Osteocyte (in vitro differentiated cells): ENCODE measurements at regions not wholly inside any gene's neighbourhood (a gene's known extent, or its start where the extent isn't known, plus 50 kb on each side); places are given as distances from the start of the nearest gene placed in this dataset.

Experiments used
- DNase-seq: peaks from one replicate; pipeline ENCODE4 v3.0.0; 2021; ENCODE audit warnings: mixed read lengths; ENCODE audit not compliant: unreplicated experiment; ENCODE audit errors: extremely low spot score
- H3K27ac Mint-ChIP-seq: one replicate; pipeline ENCODE4 v1.8.0; 2021; ENCODE audit warnings: mild to moderate bottlenecking, mixed read lengths; ENCODE audit not compliant: unreplicated experiment
- H3K27me3 Mint-ChIP-seq: one replicate; pipeline ENCODE4 v1.8.0; 2021; ENCODE audit warnings: mixed read lengths; ENCODE audit not compliant: unreplicated experiment
- H3K36me3 Mint-ChIP-seq: one replicate; pipeline ENCODE4 v1.8.0; 2021; ENCODE audit warnings: mixed read lengths; ENCODE audit not compliant: unreplicated experiment
- H3K4me1 Mint-ChIP-seq: one replicate; pipeline ENCODE4 v1.8.0; 2021; ENCODE audit warnings: mixed read lengths; ENCODE audit not compliant: unreplicated experiment
- H3K4me3 Mint-ChIP-seq: one replicate; pipeline ENCODE4 v1.8.0; 2021; ENCODE audit warnings: mild to moderate bottlenecking, moderate library complexity, mixed read lengths; ENCODE audit not compliant: unreplicated experiment
- H3K9me3 Mint-ChIP-seq: one replicate; pipeline ENCODE4 v1.8.0; 2021; ENCODE audit warnings: mixed read lengths; ENCODE audit not compliant: unreplicated experiment
- CTCF ChIP-seq: fragments of 200-600 bp; sonication (generic); IDR thresholded peaks from 2 replicates; pipeline ENCODE4 v1.5.0; 2021; ENCODE audit warnings: antibody characterized with exemption, mild to moderate bottlenecking, moderate library complexity

- Mint-ChIP-seq H3K4me3 (no peak overlapping the region), H3K9me3 (no peaks in the 10 kb centered on the region), H3K27me3 (peaks cover 64% of the 10 kb centered on the region), H3K4me1 (no peaks in the 10 kb centered on the region), H3K27ac (no peak overlapping the region), H3K36me3 (no peaks in the 10 kb centered on the region)
- no peak for DNase-seq
- TF ChIP-seq CTCF = no peak
Observed at GRCh38 chr22:22345781-22346180, 101.2 kb downstream of the VPREB1 start.

GRCh38 chr22:22346401-22347107 is 102.0 kb downstream of the VPREB1 start:
- no peak for DNase-seq
- Mint-ChIP-seq H3K9me3 (no peaks in the 10 kb centered on the region), H3K4me3 (no peak overlapping the region), H3K27ac (no peak overlapping the region), H3K36me3 (no peaks in the 10 kb centered on the region), H3K27me3 (peaks cover 66% of the 10 kb centered on the region), H3K4me1 (no peaks in the 10 kb centered on the region)
- no peak for TF ChIP-seq CTCF

- TF ChIP-seq CTCF = peak; percentile 11
- Mint-ChIP-seq H3K9me3 (no peaks in the 10 kb centered on the region), H3K36me3 (no peaks in the 10 kb centered on the region), H3K27ac (no peak overlapping the region), H3K4me3 (no peak overlapping the region), H3K27me3 (peaks cover 80% of the 10 kb centered on the region), H3K4me1 (no peaks in the 10 kb centered on the region)
- no peak for DNase-seq
Observed at GRCh38 chr22:22348127-22348814, 103.7 kb downstream of the VPREB1 start.

- no peak overlapping the region for H3K27ac Mint-ChIP-seq
- H3K4me1 Mint-ChIP-seq = no peaks in the 10 kb centered on the region
- no peaks in the 10 kb centered on the region for H3K9me3 Mint-ChIP-seq
- H3K36me3 Mint-ChIP-seq = no peaks in the 10 kb centered on the region
- H3K27me3 Mint-ChIP-seq = peaks cover 79% of the 10 kb centered on the region
- DNase-seq = no peak
- TF ChIP-seq CTCF = no peak
- no peak overlapping the region for H3K4me3 Mint-ChIP-seq
Observed at GRCh38 chr22:22348815-22349454, 104.3 kb downstream of the VPREB1 start.

- Mint-ChIP-seq H3K4me1 (no peaks in the 10 kb centered on the region), H3K36me3 (no peaks in the 10 kb centered on the region), H3K27ac (no peak overlapping the region), H3K27me3 (peaks cover 79% of the 10 kb centered on the region), H3K9me3 (no peaks in the 10 kb centered on the region), H3K4me3 (no peak overlapping the region)
- no peak for DNase-seq
- no peak for TF ChIP-seq CTCF
Observed at GRCh38 chr22:22349455-22349836, 104.9 kb downstream of the VPREB1 start.
